H1 (cell line): ENCODE measurements at regions not wholly inside any gene's neighbourhood (a gene's known extent, or its start where the extent isn't known, plus 50 kb on each side); places are given as distances from the start of the nearest gene placed in this dataset.
A peak's percentile ranks its signal among the peaks of the same experiment; 100 is the strongest.

Source experiments
- CTCF ChIA-PET: fragments of 300-600 bp; sonication (Branson Sonifier 250); formaldehyde crosslinking; loops from one replicate; lab custom pipeline; 2021; ENCODE audit not compliant: partially characterized antibody; lab: Charles Lee
- POLR2A ChIA-PET: fragments of 300-600 bp; sonication (Branson Sonifier 250); formaldehyde crosslinking; loops from one replicate; lab custom pipeline; 2021; ENCODE audit warnings: inconsistent platforms; ENCODE audit not compliant: partially characterized antibody; lab: Charles Lee
- DNase-seq, 2 experiments: peaks; one replicate each; pipeline versions ENCODE4 v3.0.0 to v3.0.0-alpha.2; 2010 to 2022; ENCODE audit warnings: low spot score in 2 of 2, low read depth in 1 of 2, mixed read lengths in 1 of 2
- FAIRE-seq: peaks from 2 replicates; lab custom pipeline; 2011; peaks lifted over from hg19 to GRCh38; lab: Jason Lieb, UNC
- H2AFZ ChIP-seq: 2 replicates; pipeline ENCODE4 v1.8.1; 2012; ENCODE audit warnings: low read length, inconsistent platforms
- H2AK5ac ChIP-seq: 2 replicates; pipeline ENCODE4 v1.6.1; 2013; ENCODE audit warnings: low read depth, low read length
- H2BK120ac ChIP-seq: replicated peaks from 2 replicates; pipeline ENCODE3; 2013; ENCODE audit warnings: low read depth, low read length, inconsistent platforms
- H2BK12ac ChIP-seq: 2 replicates; pipeline ENCODE4 v1.6.1; 2013; ENCODE audit warnings: low read depth, low read length
- H2BK15ac ChIP-seq: 2 replicates; pipeline ENCODE4 v1.6.1; 2013; ENCODE audit warnings: low read length
- H2BK20ac ChIP-seq: 2 replicates; pipeline ENCODE4 v1.6.1; 2013; ENCODE audit warnings: low read length
- H2BK5ac ChIP-seq: 2 replicates; pipeline ENCODE4 v1.6.1; 2013; ENCODE audit warnings: low read depth, low read length
- H3K14ac ChIP-seq: 2 replicates; pipeline ENCODE4 v1.6.1; 2013; ENCODE audit warnings: inconsistent platforms; ENCODE audit not compliant: insufficient read length
- H3K18ac ChIP-seq: 2 replicates; pipeline ENCODE4 v1.6.1; 2013; ENCODE audit warnings: low read length; ENCODE audit errors: extremely low read depth
- H3K23ac ChIP-seq: 2 replicates; pipeline ENCODE4 v1.6.1; 2013; ENCODE audit warnings: inconsistent platforms; ENCODE audit not compliant: insufficient read length
- H3K23me2 ChIP-seq: 2 replicates; pipeline ENCODE4 v1.6.1; 2013; ENCODE audit warnings: low read depth, low read length
- H3K27ac ChIP-seq: 2 replicates; pipeline ENCODE4 v1.6.1; 2011; ENCODE audit warnings: low read depth, low read length, inconsistent platforms
- H3K27me3 ChIP-seq, 4 experiments: replicated peaks in 1 of 4; 1 replicate in 1 of 4; 2 replicates in 3 of 4; pipeline versions ENCODE4 v1.6.1 to v1.8.1; 2011 to 2013; ENCODE audit warnings: low read length in 3 of 4, mild to moderate bottlenecking in 3 of 4, inconsistent platforms in 2 of 4, mixed read lengths in 2 of 4, moderate library complexity in 1 of 4; ENCODE audit not compliant: control insufficient read depth in 3 of 4, insufficient read depth in 3 of 4; ENCODE audit errors: extremely low read depth in 1 of 4
- H3K36me3 ChIP-seq, 4 experiments: 2 replicates each; pipeline versions ENCODE4 v1.6.1 to v1.8.1; 2011 to 2013; ENCODE audit warnings: mild to moderate bottlenecking in 4 of 4, low read length in 3 of 4, moderate library complexity in 2 of 4, control low read depth in 1 of 4, inconsistent platforms in 1 of 4; ENCODE audit not compliant: insufficient read depth in 4 of 4, control insufficient read depth in 2 of 4
- H3K4ac ChIP-seq: replicated peaks from 2 replicates; pipeline ENCODE3; 2013; ENCODE audit warnings: low read length, low read depth, mixed read lengths, inconsistent platforms; ENCODE audit not compliant: insufficient read length
- H3K4me1 ChIP-seq, 4 experiments: replicated peaks in 1 of 4; 1 replicate in 1 of 4; 2 replicates in 3 of 4; pipeline versions ENCODE4 v1.6.1 to v1.8.1; 2011 to 2013; ENCODE audit warnings: low read length in 3 of 4, inconsistent platforms in 2 of 4, mixed read lengths in 1 of 4; ENCODE audit not compliant: insufficient read depth in 4 of 4, control insufficient read depth in 3 of 4
- H3K4me2 ChIP-seq, 2 experiments: 2 replicates each; pipeline versions ENCODE4 v1.6.1 to v1.8.1; 2011 to 2013; ENCODE audit warnings: low read depth in 2 of 2, low read length in 2 of 2, control low read depth in 1 of 2, inconsistent platforms in 1 of 2, mild to moderate bottlenecking in 1 of 2; ENCODE audit not compliant: insufficient read depth in 1 of 2
- H3K4me3 ChIP-seq, 4 experiments: fragments of 200-600, 300-600 bp in 1 of 4; sonication (generic), shearing (Covaris generic), sonication (Bioruptor Twin) in 1 of 4; 2 replicates each; pipeline versions ENCODE4 v1.5.1 to v1.8.1; 2011 to 2016; ENCODE audit warnings: low read length in 4 of 4, low read depth in 3 of 4, control low read depth in 2 of 4, inconsistent platforms in 2 of 4, mild to moderate bottlenecking in 2 of 4, mixed read lengths in 1 of 4, moderate library complexity in 1 of 4; ENCODE audit not compliant: insufficient read depth in 2 of 4; ENCODE audit errors: extremely low read depth in 1 of 4
- H3K56ac ChIP-seq: replicated peaks from 2 replicates; pipeline ENCODE3; 2013; ENCODE audit warnings: low read depth, mild to moderate bottlenecking, mixed read lengths, low read length, inconsistent platforms; ENCODE audit not compliant: insufficient read length
- H3K79me1 ChIP-seq: 2 replicates; pipeline ENCODE4 v1.6.1; 2013; ENCODE audit warnings: low read depth, low read length, control low read depth
- H3K79me2 ChIP-seq, 2 experiments: 2 replicates each; pipeline versions ENCODE4 v1.6.1 to v1.8.1; 2012 to 2013; ENCODE audit warnings: low read length in 2 of 2, mild to moderate bottlenecking in 2 of 2, inconsistent platforms in 1 of 2; ENCODE audit not compliant: insufficient read depth in 2 of 2, control insufficient read depth in 1 of 2
- H3K9ac ChIP-seq, 4 experiments: replicated peaks in 1 of 4; 1 replicate in 1 of 4; 2 replicates in 3 of 4; pipeline versions ENCODE4 v1.6.1 to v1.8.1; 2011 to 2013; ENCODE audit warnings: low read depth in 3 of 4, low read length in 3 of 4, control low read depth in 2 of 4, mild to moderate bottlenecking in 2 of 4, moderate library complexity in 2 of 4, inconsistent platforms in 1 of 4; ENCODE audit errors: extremely low read depth in 1 of 4
- H3K9me3 ChIP-seq, 2 experiments: 2 replicates each; pipeline versions ENCODE4 v1.6.1 to v1.8.1; 2012 to 2013; ENCODE audit warnings: mild to moderate bottlenecking in 2 of 2, moderate library complexity in 2 of 2, control low read depth in 1 of 2, inconsistent platforms in 1 of 2, low read depth in 1 of 2, low read length in 1 of 2, mixed read lengths in 1 of 2; ENCODE audit not compliant: insufficient read depth in 2 of 2
- H4K20me1 ChIP-seq, 2 experiments: replicated peaks in 1 of 2; 2 replicates each; pipeline versions ENCODE3 to v1.8.1; 2011 to 2013; ENCODE audit warnings: inconsistent platforms in 2 of 2, low read length in 2 of 2, mild to moderate bottlenecking in 1 of 2; ENCODE audit not compliant: insufficient read depth in 2 of 2, control insufficient read depth in 1 of 2
- H4K5ac ChIP-seq: 2 replicates; pipeline ENCODE4 v1.6.1; 2013; ENCODE audit warnings: low read length, low read depth, mixed read lengths, inconsistent platforms; ENCODE audit not compliant: insufficient read length
- H4K8ac ChIP-seq: 2 replicates; pipeline ENCODE4 v1.8.0; 2013; ENCODE audit warnings: mild to moderate bottlenecking, moderate library complexity, low read length, inconsistent platforms; ENCODE audit not compliant: insufficient read depth; ENCODE audit errors: extremely low read depth
- H4K91ac ChIP-seq: replicated peaks from 2 replicates; pipeline ENCODE3; 2013; ENCODE audit warnings: low read length, mixed read lengths, inconsistent platforms; ENCODE audit not compliant: insufficient read length
- EGR1 ChIP-seq: IDR thresholded peaks from 2 replicates; pipeline ENCODE4 v1.6.1; 2011; ENCODE audit warnings: low read depth, low read length, borderline replicate concordance
- JUN ChIP-seq: IDR thresholded peaks from 2 replicates; pipeline ENCODE4 v1.6.1; 2011; ENCODE audit warnings: low read depth, mild to moderate bottlenecking, improper control_type of control experiment, low read length
- KDM1A ChIP-seq: fragments of 200-600, 300-600 bp; sonication (generic); IDR thresholded peaks from 2 replicates; pipeline ENCODE4 v1.7.1; 2016; ENCODE audit warnings: mild to moderate bottlenecking, low read length, borderline replicate concordance
- POLR2AphosphoS5 ChIP-seq: IDR thresholded peaks from 2 replicates; pipeline ENCODE4 v1.6.1; 2011; ENCODE audit warnings: low read depth, low read length
- RAD21 ChIP-seq, 2 experiments: IDR thresholded peaks in 1 of 2; conservative IDR thresholded peaks in 1 of 2; 2 replicates each; pipeline ENCODE4 v1.6.1; 2011; ENCODE audit warnings: low read depth in 2 of 2, low read length in 2 of 2, improper control_type of control experiment in 1 of 2, inconsistent platforms in 1 of 2, mild to moderate bottlenecking in 1 of 2, moderate library complexity in 1 of 2
- TF ChIP-seq, protein P1 (sequence below), 3 experiments: IDR thresholded peaks; 1 replicate in 2 of 3; 2 replicates in 1 of 3; pipeline versions ENCODE4 v1.5.1 to v1.6.1; 2011; ENCODE audit warnings: low read length in 3 of 3, mild to moderate bottlenecking in 3 of 3, inconsistent platforms in 2 of 3, low read depth in 1 of 3, moderate library complexity in 1 of 3; ENCODE audit not compliant: insufficient read depth in 1 of 3; ENCODE audit errors: control extremely low read depth in 1 of 3

DNA sequence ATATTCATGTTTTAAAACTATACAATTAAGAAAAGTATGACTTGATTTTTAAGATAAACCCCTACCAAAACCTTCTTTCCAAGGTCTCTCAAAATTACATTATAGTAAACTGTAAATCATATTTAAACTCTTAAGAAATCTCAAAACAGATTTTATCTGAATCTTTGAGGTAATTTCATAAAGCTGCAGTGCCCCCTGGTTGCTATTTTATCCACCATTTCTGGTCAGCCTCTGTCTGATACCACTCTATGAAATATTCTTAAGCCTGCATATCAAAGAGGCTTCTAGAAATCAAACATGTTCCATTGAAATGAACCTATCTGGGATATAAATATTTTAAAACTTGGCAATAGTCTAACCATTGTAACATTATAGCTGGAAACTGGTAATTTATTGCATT lies 317.3 kb downstream of the COL11A1 start:
- H4K8ac ChIP-seq, result no peak overlapping the region
- DNase-seq (no peak), FAIRE-seq (no peak)
- no peak overlapping the region for H3K4me3 ChIP-seq
- CTCF ChIA-PET, result interaction anchor here (0.6 to 1.2 kb wide), 3 partner anchors 14 to 44 kb away, joined by 3 read pairs; no protein-coding TSS in a partner anchor
- no peak overlapping the region for H3K9ac ChIP-seq
- no peak for TF ChIP-seq JUN
- TF ChIP-seq KDM1A, result no peak
- TF ChIP-seq RAD21 (IDR thresholded peaks at IDR 0.05 in 1 of 2, conservative IDR thresholded peaks at IDR 0.05 in 1 of 2; ENCODE audit: low read depth in 2 of 2, low read length in 2 of 2), result peak; percentile 44 to 50
- TF ChIP-seq, protein P1, sequence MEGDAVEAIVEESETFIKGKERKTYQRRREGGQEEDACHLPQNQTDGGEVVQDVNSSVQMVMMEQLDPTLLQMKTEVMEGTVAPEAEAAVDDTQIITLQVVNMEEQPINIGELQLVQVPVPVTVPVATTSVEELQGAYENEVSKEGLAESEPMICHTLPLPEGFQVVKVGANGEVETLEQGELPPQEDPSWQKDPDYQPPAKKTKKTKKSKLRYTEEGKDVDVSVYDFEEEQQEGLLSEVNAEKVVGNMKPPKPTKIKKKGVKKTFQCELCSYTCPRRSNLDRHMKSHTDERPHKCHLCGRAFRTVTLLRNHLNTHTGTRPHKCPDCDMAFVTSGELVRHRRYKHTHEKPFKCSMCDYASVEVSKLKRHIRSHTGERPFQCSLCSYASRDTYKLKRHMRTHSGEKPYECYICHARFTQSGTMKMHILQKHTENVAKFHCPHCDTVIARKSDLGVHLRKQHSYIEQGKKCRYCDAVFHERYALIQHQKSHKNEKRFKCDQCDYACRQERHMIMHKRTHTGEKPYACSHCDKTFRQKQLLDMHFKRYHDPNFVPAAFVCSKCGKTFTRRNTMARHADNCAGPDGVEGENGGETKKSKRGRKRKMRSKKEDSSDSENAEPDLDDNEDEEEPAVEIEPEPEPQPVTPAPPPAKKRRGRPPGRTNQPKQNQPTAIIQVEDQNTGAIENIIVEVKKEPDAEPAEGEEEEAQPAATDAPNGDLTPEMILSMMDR (IDR thresholded peaks at IDR 0.05; ENCODE audit: control extremely low read depth in 1 of 3, insufficient read depth in 1 of 3, low read depth in 1 of 3, low read length in 3 of 3), result peak in 1 of 3 experiments; percentile 13; a peak in 1 of 4 replicates
- TF ChIP-seq POLR2AphosphoS5, result no peak
- no peak for TF ChIP-seq EGR1
- TF ChIP-seq, all 59 proteins: peak for 2
- no peak overlapping the region for H2BK5ac ChIP-seq
- no peaks in the 10 kb centered on the region; the same call in 1 of the 2 replicates for H3K23me2 ChIP-seq
- no peak overlapping the region for H3K23ac ChIP-seq
- H2BK12ac ChIP-seq, result no peak overlapping the region
- no peak overlapping the region for H2AK5ac ChIP-seq
- no peaks in the 10 kb centered on the region for H4K20me1 ChIP-seq
- H3K14ac ChIP-seq, result no peak overlapping the region
- no peak overlapping the region for H3K56ac ChIP-seq
- no peak overlapping the region for H2AFZ ChIP-seq
- no peaks in the 10 kb centered on the region for H3K79me1 ChIP-seq
- no peak overlapping the region for H4K91ac ChIP-seq
- no peak overlapping the region for H4K5ac ChIP-seq
- H3K27me3 ChIP-seq, result no peaks in the 10 kb centered on the region
- H3K4ac ChIP-seq, result no peak overlapping the region
- POLR2A ChIA-PET, result no interaction called here
- no peak overlapping the region for H2BK15ac ChIP-seq
- no peak overlapping the region for H3K27ac ChIP-seq
- no peak overlapping the region for H2BK120ac ChIP-seq
- no peaks in the 10 kb centered on the region for H3K4me1 ChIP-seq
- H3K4me2 ChIP-seq, result no peak overlapping the region
- no peaks in the 10 kb centered on the region for H3K36me3 ChIP-seq
- no peak overlapping the region for H3K18ac ChIP-seq
- no peaks in the 10 kb centered on the region for H3K79me2 ChIP-seq
- H2BK20ac ChIP-seq, result no peak overlapping the region
- H3K9me3 ChIP-seq, result no peaks in the 10 kb centered on the region
